ENCODE measurements at regions not wholly inside any gene's neighbourhood (a gene's known extent, or its start where the extent isn't known, plus 50 kb on each side); places are given as distances from the start of the nearest gene placed in this dataset.
A peak's percentile ranks its signal among the peaks of the same experiment; 100 is the strongest.

- peak; percentile 26; the same call in 1 of the 2 replicates for TF ChIP-seq CTCF (IDR thresholded peaks at IDR 0.05; ENCODE audit: control insufficient read depth, extremely low read depth, insufficient read depth)
Measured at GRCh38 chr12:33514893-33515292, 75.3 kb upstream of the SYT10 start.

GRCh38 chr12:33519566-33519965 lies 79.9 kb upstream of the SYT10 start:
- TF ChIP-seq CTCF (IDR thresholded peaks at IDR 0.05; ENCODE audit: control insufficient read depth, extremely low read depth, insufficient read depth): no peak
- DNase-seq (ENCODE audit: low read depth): no peak
- H3K4me3 ChIP-seq (ENCODE audit: low read depth, low read length): no peak overlapping the region

More at GRCh38 chr12:33514893-33515292, 75.3 kb upstream of the SYT10 start:
- no peak for DNase-seq (ENCODE audit: low read depth)
- no peak overlapping the region for H3K4me3 ChIP-seq (ENCODE audit: low read depth, low read length)

GRCh38 chr12:33520505-33521302 lies 81.1 kb upstream of the SYT10 start:
- peak overlapping the region; percentile 37 for H3K4me3 ChIP-seq (ENCODE audit: low read depth, low read length)
- peak; percentile 48 for DNase-seq (ENCODE audit: low read depth)

GRCh38 chr12:33529031-33529430 lies 89.4 kb upstream of the SYT10 start:
- no peak for DNase-seq (ENCODE audit: low read depth)
- TF ChIP-seq CTCF (IDR thresholded peaks at IDR 0.05; ENCODE audit: control insufficient read depth, extremely low read depth, insufficient read depth): no peak

GRCh38 chr12:33529810-33530209 lies 90.2 kb upstream of the SYT10 start:
- DNase-seq (ENCODE audit: low read depth): no peak
- no peak for TF ChIP-seq CTCF (IDR thresholded peaks at IDR 0.05; ENCODE audit: control insufficient read depth, extremely low read depth, insufficient read depth)
- no peak overlapping the region for H3K4me3 ChIP-seq (ENCODE audit: low read depth, low read length)

More at GRCh38 chr12:33529031-33529430, 89.4 kb upstream of the SYT10 start:
- H3K4me3 ChIP-seq (ENCODE audit: low read depth, low read length): no peak overlapping the region

GRCh38 chr12:33531261-33531660 lies 91.6 kb upstream of the SYT10 start:
- DNase-seq (ENCODE audit: low read depth): no peak
- no peak overlapping the region for H3K4me3 ChIP-seq (ENCODE audit: low read depth, low read length)
- no peak for TF ChIP-seq CTCF (IDR thresholded peaks at IDR 0.05; ENCODE audit: control insufficient read depth, extremely low read depth, insufficient read depth)

- DNase-seq (ENCODE audit: low read depth): no peak
- no peak for TF ChIP-seq CTCF (IDR thresholded peaks at IDR 0.05; ENCODE audit: control insufficient read depth, extremely low read depth, insufficient read depth)
Measured at GRCh38 chr12:33533527-33533926, 93.9 kb upstream of the SYT10 start.

More at GRCh38 chr12:33533527-33533926, 93.9 kb upstream of the SYT10 start:
- H3K4me3 ChIP-seq (ENCODE audit: low read depth, low read length): no peak overlapping the region

All from LNCaP clone FGC (cell line).